ENCODE measurements at regions not wholly inside any gene's neighbourhood (a gene's known extent, or its start where the extent isn't known, plus 50 kb on each side); places are given as distances from the start of the nearest gene placed in this dataset.
A peak's percentile ranks its signal among the peaks of the same experiment; 100 is the strongest.

GRCh38 chr20:63114693-63115311 lies 101.1 kb downstream of the YTHDF1 start:
- H3K36me3 Mint-ChIP-seq = no peaks in the 10 kb centered on the region
- peaks cover 6% of the 10 kb centered on the region for H3K9me3 Mint-ChIP-seq
- no peaks in the 10 kb centered on the region for H3K4me1 Mint-ChIP-seq
- CTCF ChIA-PET = no interaction called here
- no peak for DNase-seq
- H3K27ac Mint-ChIP-seq = no peak overlapping the region
- peaks cover 47% of the 10 kb centered on the region for H3K27me3 Mint-ChIP-seq
- no peak overlapping the region for H3K4me3 Mint-ChIP-seq

- Mint-ChIP-seq H3K36me3 (no peaks in the 10 kb centered on the region), H3K4me1 (no peaks in the 10 kb centered on the region), H3K4me3 (no peak overlapping the region), H3K9me3 (peaks cover 6% of the 10 kb centered on the region), H3K27ac (no peak overlapping the region), H3K27me3 (peaks cover 47% of the 10 kb centered on the region)
- CTCF ChIA-PET = no interaction called here
- no peak for DNase-seq
Measured at GRCh38 chr20:63114006-63114692, 101.8 kb downstream of the YTHDF1 start.

GRCh38 chr20:63112491-63113219 lies 103.3 kb downstream of the YTHDF1 start:
- no peaks in the 10 kb centered on the region for H3K36me3 Mint-ChIP-seq
- H3K9me3 Mint-ChIP-seq = peaks cover 6% of the 10 kb centered on the region
- no peak overlapping the region for H3K4me3 Mint-ChIP-seq
- H3K27ac Mint-ChIP-seq = no peak overlapping the region
- no peak for DNase-seq
- CTCF ChIA-PET = no interaction called here
- H3K4me1 Mint-ChIP-seq = no peaks in the 10 kb centered on the region
- H3K27me3 Mint-ChIP-seq = peaks cover 47% of the 10 kb centered on the region

GRCh38 chr20:63108247-63108646 lies 101.5 kb upstream of the BHLHE23 start:
- Mint-ChIP-seq H3K4me1 (no peaks in the 10 kb centered on the region), H3K36me3 (no peaks in the 10 kb centered on the region), H3K9me3 (peaks cover 6% of the 10 kb centered on the region), H3K27ac (no peak overlapping the region), H3K4me3 (no peak overlapping the region), H3K27me3 (peaks cover 30% of the 10 kb centered on the region)
- DNase-seq = no peak
- CTCF ChIA-PET = no interaction called here

- no peak overlapping the region for H3K27ac Mint-ChIP-seq
- peaks cover 6% of the 10 kb centered on the region for H3K9me3 Mint-ChIP-seq
- no peak overlapping the region for H3K4me3 Mint-ChIP-seq
- H3K27me3 Mint-ChIP-seq = peaks cover 24% of the 10 kb centered on the region
- H3K4me1 Mint-ChIP-seq = peaks cover 4% of the 10 kb centered on the region
- CTCF ChIA-PET = no interaction called here
- DNase-seq = no peak
- no peaks in the 10 kb centered on the region for H3K36me3 Mint-ChIP-seq
Measured at GRCh38 chr20:63107449-63108200, 100.9 kb upstream of the BHLHE23 start.

- Mint-ChIP-seq H3K27me3 (peaks cover 19% of the 10 kb centered on the region), H3K9me3 (peaks cover 6% of the 10 kb centered on the region)
- CTCF ChIA-PET = no interaction called here
Measured at GRCh38 chr20:63106765-63107448, 100.1 kb upstream of the BHLHE23 start.

GRCh38 chr20:63106108-63106764 lies 99.5 kb upstream of the BHLHE23 start:
- DNase-seq = no peak
- Mint-ChIP-seq H3K4me1 (peaks cover 11% of the 10 kb centered on the region), H3K9me3 (no peaks in the 10 kb centered on the region), H3K36me3 (no peaks in the 10 kb centered on the region), H3K27ac (no peak overlapping the region), H3K27me3 (peaks cover 19% of the 10 kb centered on the region), H3K4me3 (no peak overlapping the region)
- CTCF ChIA-PET = no interaction called here

More at GRCh38 chr20:63106765-63107448, 100.1 kb upstream of the BHLHE23 start:
- DNase-seq = no peak
- Mint-ChIP-seq H3K36me3 (no peaks in the 10 kb centered on the region), H3K4me1 (peaks cover 7% of the 10 kb centered on the region), H3K4me3 (no peak overlapping the region), H3K27ac (no peak overlapping the region)

- peaks cover 23% of the 10 kb centered on the region for H3K27me3 Mint-ChIP-seq
- H3K36me3 Mint-ChIP-seq = no peaks in the 10 kb centered on the region
- no peak overlapping the region for H3K4me3 Mint-ChIP-seq
- CTCF ChIA-PET = no interaction called here
- H3K4me1 Mint-ChIP-seq = peaks cover 11% of the 10 kb centered on the region
- no peak overlapping the region for H3K27ac Mint-ChIP-seq
- no peak for DNase-seq
- H3K9me3 Mint-ChIP-seq = no peaks in the 10 kb centered on the region
Measured at GRCh38 chr20:63105211-63106107, 98.7 kb upstream of the BHLHE23 start.

- peak overlapping the region; percentile 23 for H3K4me3 Mint-ChIP-seq
- CTCF ChIA-PET = no interaction called here
- H3K9me3 Mint-ChIP-seq = no peaks in the 10 kb centered on the region
- H3K36me3 Mint-ChIP-seq = no peaks in the 10 kb centered on the region
- H3K27ac Mint-ChIP-seq = no peak overlapping the region
- no peak for DNase-seq
- peaks cover 11% of the 10 kb centered on the region for H3K4me1 Mint-ChIP-seq
- peaks cover 19% of the 10 kb centered on the region for H3K27me3 Mint-ChIP-seq
Measured at GRCh38 chr20:63104312-63105181, 97.8 kb upstream of the BHLHE23 start.

- DNase-seq = peak; percentile 29
- Mint-ChIP-seq H3K9me3 (no peaks in the 10 kb centered on the region), H3K4me3 (peak overlapping the region; percentile 23), H3K27me3 (peaks cover 19% of the 10 kb centered on the region), H3K36me3 (no peaks in the 10 kb centered on the region), H3K27ac (no peak overlapping the region), H3K4me1 (peaks cover 11% of the 10 kb centered on the region)
- CTCF ChIA-PET = interaction anchor here (0.8 kb wide), 1 partner anchor 79 kb away, joined by 3 read pairs; no protein-coding TSS in a partner anchor
Measured at GRCh38 chr20:63103402-63104311, 96.9 kb upstream of the BHLHE23 start.

GRCh38 chr20:63102721-63103375 lies 96.1 kb upstream of the BHLHE23 start:
- CTCF ChIA-PET = interaction anchor here (0.8 kb wide), 1 partner anchor 80 kb away, joined by 3 read pairs; no protein-coding TSS in a partner anchor
- peaks cover 11% of the 10 kb centered on the region for H3K4me1 Mint-ChIP-seq
- H3K36me3 Mint-ChIP-seq = no peaks in the 10 kb centered on the region
- DNase-seq = peak; percentile 76
- peaks cover 19% of the 10 kb centered on the region for H3K27me3 Mint-ChIP-seq
- peak overlapping the region; percentile 93 for H3K27ac Mint-ChIP-seq
- H3K9me3 Mint-ChIP-seq = no peaks in the 10 kb centered on the region
- H3K4me3 Mint-ChIP-seq = peak overlapping the region; percentile 74
